Activated CD8-positive, alpha-beta T cell treated with anti-CD3 and anti-CD28 coated beads for 36 hours (primary cell): ENCODE measurements at regions not wholly inside any gene's neighbourhood (a gene's known extent, or its start where the extent isn't known, plus 50 kb on each side); places are given as distances from the start of the nearest gene placed in this dataset.

ENCODE experiments used
- ATAC-seq: fragments of 200-7000 bp; cut with Tn5 transposase; one replicate; pipeline ENCODE4 v1.10.0; 2021; ENCODE audit warnings: mild to moderate bottlenecking, moderate library complexity
- CTCF ChIA-PET: fragments of 350-600 bp; sonication (Branson Sonifier 250); formaldehyde crosslinking; loops from one replicate; lab custom pipeline; 2021; ENCODE audit warnings: antibody characterized with exemption; lab: Charles Lee
- POLR2A ChIA-PET: fragments of 350-600 bp; sonication (Branson Sonifier 250); formaldehyde crosslinking; loops from one replicate; lab custom pipeline; 2021; ENCODE audit warnings: antibody characterized with exemption; lab: Charles Lee
- DNase-seq: peaks from one replicate; pipeline ENCODE4 v3.0.0-alpha.2; 2020
- H3K27ac Mint-ChIP-seq: one replicate; pipeline ENCODE4 v1.8.0; 2021; ENCODE audit warnings: mild to moderate bottlenecking, mixed read lengths
- H3K27me3 Mint-ChIP-seq: one replicate; pipeline ENCODE4 v1.8.0; 2021; ENCODE audit warnings: mixed read lengths
- H3K36me3 Mint-ChIP-seq: one replicate; pipeline ENCODE4 v1.8.0; 2021; ENCODE audit warnings: low read depth, mixed read lengths
- H3K4me1 Mint-ChIP-seq: one replicate; pipeline ENCODE4 v1.8.0; 2021; ENCODE audit warnings: low read depth, mixed read lengths
- H3K4me3 Mint-ChIP-seq: one replicate; pipeline ENCODE4 v1.8.0; 2021; ENCODE audit warnings: mild to moderate bottlenecking, moderate library complexity, mixed read lengths
- H3K9me3 Mint-ChIP-seq: one replicate; pipeline ENCODE4 v1.8.0; 2021; ENCODE audit warnings: mixed read lengths
- intact Hi-C: fragments of 100-400 bp; cut with micrococcal nuclease; formaldehyde crosslinking; loops from one replicate; pipeline ENCODE4 v1.10.0; 2022
- TF ChIP-seq, protein P1 (sequence below): fragments of 200-600 bp; IDR thresholded peaks from one replicate; pipeline ENCODE4 v1.8.0; 2022; ENCODE audit warnings: antibody characterized with exemption, mild to moderate bottlenecking

DNA sequence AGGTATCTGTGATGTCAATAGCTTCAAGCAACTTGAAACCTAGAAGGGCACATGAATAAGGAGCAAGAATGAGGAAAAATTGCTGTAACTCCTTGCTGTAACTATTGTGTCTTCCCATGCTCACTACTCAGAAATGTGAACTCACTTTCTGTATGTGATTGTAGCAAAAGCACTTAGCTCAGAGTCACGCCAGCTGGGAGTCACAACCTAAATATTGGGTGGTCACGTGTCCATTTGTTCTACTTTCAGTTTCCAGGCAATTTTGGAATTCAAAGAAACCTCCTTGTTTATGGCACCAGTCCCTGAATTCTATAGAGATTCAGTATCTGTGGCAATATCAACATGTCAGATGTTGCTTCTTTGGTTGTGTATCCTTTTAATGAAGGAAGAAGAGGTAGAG is 241.6 kb upstream of the AZI2 start:
- no peaks in the 10 kb centered on the region for H3K4me1 Mint-ChIP-seq
- intact Hi-C loops = no loop called here
- no peaks in the 10 kb centered on the region for H3K36me3 Mint-ChIP-seq
- TF ChIP-seq, protein P1, sequence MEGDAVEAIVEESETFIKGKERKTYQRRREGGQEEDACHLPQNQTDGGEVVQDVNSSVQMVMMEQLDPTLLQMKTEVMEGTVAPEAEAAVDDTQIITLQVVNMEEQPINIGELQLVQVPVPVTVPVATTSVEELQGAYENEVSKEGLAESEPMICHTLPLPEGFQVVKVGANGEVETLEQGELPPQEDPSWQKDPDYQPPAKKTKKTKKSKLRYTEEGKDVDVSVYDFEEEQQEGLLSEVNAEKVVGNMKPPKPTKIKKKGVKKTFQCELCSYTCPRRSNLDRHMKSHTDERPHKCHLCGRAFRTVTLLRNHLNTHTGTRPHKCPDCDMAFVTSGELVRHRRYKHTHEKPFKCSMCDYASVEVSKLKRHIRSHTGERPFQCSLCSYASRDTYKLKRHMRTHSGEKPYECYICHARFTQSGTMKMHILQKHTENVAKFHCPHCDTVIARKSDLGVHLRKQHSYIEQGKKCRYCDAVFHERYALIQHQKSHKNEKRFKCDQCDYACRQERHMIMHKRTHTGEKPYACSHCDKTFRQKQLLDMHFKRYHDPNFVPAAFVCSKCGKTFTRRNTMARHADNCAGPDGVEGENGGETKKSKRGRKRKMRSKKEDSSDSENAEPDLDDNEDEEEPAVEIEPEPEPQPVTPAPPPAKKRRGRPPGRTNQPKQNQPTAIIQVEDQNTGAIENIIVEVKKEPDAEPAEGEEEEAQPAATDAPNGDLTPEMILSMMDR = no peak
- ChIA-PET POLR2A (interaction anchor here (0.6 to 0.7 kb wide), 2 partner anchors 11 to 39 kb away, joined by 3 read pairs; no protein-coding TSS in a partner anchor), CTCF (no interaction called here)
- DNase-seq (no peak), ATAC-seq (no peak)
- H3K27me3 Mint-ChIP-seq = peaks cover 1% of the 10 kb centered on the region
- no peak overlapping the region for H3K27ac Mint-ChIP-seq
- H3K4me3 Mint-ChIP-seq = no peak overlapping the region
- no peaks in the 10 kb centered on the region for H3K9me3 Mint-ChIP-seq

DNA sequence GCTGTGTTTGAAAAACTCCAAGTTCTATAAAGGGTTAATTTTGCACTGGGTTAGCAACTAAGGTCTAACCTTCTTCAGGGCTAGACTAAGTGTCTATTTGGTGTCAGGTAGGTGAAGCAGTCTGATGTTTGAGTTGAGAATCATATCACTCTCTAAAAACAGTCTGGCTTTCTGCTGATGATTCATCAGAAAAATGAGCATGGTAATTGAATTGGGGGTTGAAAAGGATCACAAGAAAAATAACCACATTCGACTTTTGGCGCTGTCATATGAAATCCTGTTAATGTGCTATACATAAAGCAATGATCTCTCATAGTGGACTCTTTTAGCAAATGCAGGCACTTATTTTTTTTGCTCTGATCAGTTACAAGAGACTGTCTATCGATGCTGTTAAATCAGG is 242.2 kb upstream of the AZI2 start:
- H3K9me3 Mint-ChIP-seq = no peaks in the 10 kb centered on the region
- ATAC-seq (no peak), DNase-seq (no peak)
- intact Hi-C loops = no loop called here
- CTCF ChIA-PET = no interaction called here
- POLR2A ChIA-PET = no interaction called here
- no peak overlapping the region for H3K27ac Mint-ChIP-seq
- no peaks in the 10 kb centered on the region for H3K4me1 Mint-ChIP-seq
- H3K27me3 Mint-ChIP-seq = peaks cover 1% of the 10 kb centered on the region
- H3K4me3 Mint-ChIP-seq = no peak overlapping the region
- TF ChIP-seq, protein P1 = no peak
- H3K36me3 Mint-ChIP-seq = no peaks in the 10 kb centered on the region

DNA sequence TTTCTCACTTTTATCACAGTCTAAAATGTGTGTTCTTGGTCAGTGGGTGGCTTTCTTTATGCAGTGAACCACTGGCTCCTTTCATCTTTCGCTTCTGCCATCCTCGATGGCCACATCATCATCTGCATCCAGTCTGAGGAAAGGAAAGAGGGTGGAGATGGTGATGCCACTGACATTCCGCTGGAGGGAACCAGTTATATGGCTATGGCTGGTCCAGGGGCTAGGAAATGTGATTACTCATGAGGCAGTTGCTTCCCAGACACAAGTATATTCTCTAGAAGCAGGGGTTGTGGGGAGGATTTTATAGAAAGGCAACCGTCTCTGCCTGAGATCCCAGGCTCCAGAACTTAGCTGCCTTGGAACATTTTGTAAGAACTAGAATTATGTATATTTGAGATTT is 246.7 kb upstream of the AZI2 start:
- CTCF ChIA-PET = no interaction called here
- ATAC-seq = no peak
- Mint-ChIP-seq H3K4me1 (no peaks in the 10 kb centered on the region), H3K36me3 (no peaks in the 10 kb centered on the region), H3K27me3 (peaks cover 1% of the 10 kb centered on the region), H3K4me3 (no peak overlapping the region), H3K9me3 (no peaks in the 10 kb centered on the region), H3K27ac (no peak overlapping the region)
- TF ChIP-seq, protein P1 = no peak
- no peak for DNase-seq
- intact Hi-C loops = no loop called here
- POLR2A ChIA-PET = no interaction called here

DNA sequence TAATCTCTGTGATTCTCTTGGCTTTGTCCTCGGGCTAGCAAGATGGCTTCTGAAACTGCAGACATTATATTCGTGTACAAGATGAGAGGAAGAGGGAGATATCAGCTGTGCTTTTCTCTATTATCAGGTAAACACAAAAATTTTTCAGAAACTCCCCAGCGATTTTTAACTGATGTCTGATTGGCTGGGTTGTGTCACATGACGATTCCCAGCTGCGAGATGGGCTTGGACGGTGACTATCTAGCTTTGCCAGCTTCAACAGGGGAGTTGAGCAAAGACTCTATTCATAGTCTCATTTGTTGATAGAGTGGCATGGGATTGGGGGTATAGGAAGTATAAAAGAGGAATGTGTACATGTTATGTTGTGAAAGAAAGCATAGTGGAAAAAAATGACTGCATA is 248.8 kb upstream of the AZI2 start:
- no peak overlapping the region for H3K4me3 Mint-ChIP-seq
- intact Hi-C loops = no loop called here
- peaks cover 1% of the 10 kb centered on the region for H3K27me3 Mint-ChIP-seq

DNA sequence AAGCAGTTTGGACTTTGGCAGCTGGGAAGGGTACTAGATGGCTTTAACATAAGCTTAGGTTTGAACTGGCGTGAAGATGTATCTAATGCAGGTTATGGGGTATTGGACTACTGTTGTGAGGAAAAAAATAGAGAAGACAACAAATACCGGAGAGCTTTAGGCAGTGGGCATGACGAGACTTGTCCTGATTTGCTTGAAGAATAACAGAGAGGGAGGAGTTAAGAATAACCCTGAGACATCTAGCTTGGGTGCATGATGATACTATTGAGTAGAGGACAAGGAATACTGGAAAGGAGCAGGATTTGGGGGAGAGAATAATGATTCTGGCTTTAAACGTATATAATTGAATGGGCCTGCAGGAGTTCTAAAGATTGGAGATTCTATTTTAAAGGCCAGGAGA is 249.5 kb upstream of the AZI2 start:
- ATAC-seq (no peak), DNase-seq (no peak)
- no peak overlapping the region for H3K4me3 Mint-ChIP-seq
- TF ChIP-seq, protein P1 = no peak
- no peaks in the 10 kb centered on the region for H3K36me3 Mint-ChIP-seq
- H3K27ac Mint-ChIP-seq = no peak overlapping the region
- H3K27me3 Mint-ChIP-seq = peaks cover 1% of the 10 kb centered on the region
- no peaks in the 10 kb centered on the region for H3K4me1 Mint-ChIP-seq
- ChIA-PET CTCF (no interaction called here), POLR2A (no interaction called here)
- peaks cover 1% of the 10 kb centered on the region for H3K9me3 Mint-ChIP-seq
- intact Hi-C loops = no loop called here

More for the DNA sequence above, 248.8 kb upstream of the AZI2 start:
- peaks cover 1% of the 10 kb centered on the region for H3K9me3 Mint-ChIP-seq
- no peaks in the 10 kb centered on the region for H3K36me3 Mint-ChIP-seq
- ChIA-PET CTCF (no interaction called here), POLR2A (no interaction called here)
- no peak for DNase-seq
- no peak for ATAC-seq
- H3K27ac Mint-ChIP-seq = no peak overlapping the region
- TF ChIP-seq, protein P1 = no peak
- H3K4me1 Mint-ChIP-seq = no peaks in the 10 kb centered on the region
